ENCODE measurements at regions not wholly inside any gene's neighbourhood (a gene's known extent, or its start where the extent isn't known, plus 50 kb on each side); places are given as distances from the start of the nearest gene placed in this dataset.
"Not testable (repeated sequence)": the region's sequence is repeated elsewhere in the genome, so short reads cannot be mapped to it uniquely, and the experiment has no call there.

GRCh38 chr2:47964277-47964676 is 58.0 kb upstream of the FBXO11 start:
- DNase-seq (ENCODE audit: low read depth in 2 of 2), result no peak

GRCh38 chr2:47964722-47965434 is 58.6 kb upstream of the FBXO11 start:
- no peak for DNase-seq (ENCODE audit: low read depth in 2 of 2)

GRCh38 chr2:47976728-47977127 is 70.4 kb upstream of the FBXO11 start:
- DNase-seq (ENCODE audit: low read depth in 2 of 2), result not testable (repeated sequence)

GRCh38 chr2:47984041-47984440 is 77.7 kb upstream of the FBXO11 start:
- no peak for DNase-seq (ENCODE audit: low read depth in 2 of 2)

GRCh38 chr2:47990503-47990902 is 84.2 kb upstream of the FBXO11 start:
- no peak for DNase-seq (ENCODE audit: low read depth in 2 of 2)

GRCh38 chr2:47992671-47993070 is 86.4 kb upstream of the FBXO11 start:
- DNase-seq (ENCODE audit: low read depth in 2 of 2), result no peak

- no peak for DNase-seq (ENCODE audit: low read depth in 2 of 2)
Observed at GRCh38 chr2:47996808-47997207, 90.5 kb upstream of the FBXO11 start.

GRCh38 chr2:47999512-47999911 is 93.2 kb upstream of the FBXO11 start:
- no peak for DNase-seq (ENCODE audit: low read depth in 2 of 2)

- DNase-seq (ENCODE audit: low read depth in 2 of 2), result no peak
Observed at GRCh38 chr2:48001498-48001897, 95.2 kb upstream of the FBXO11 start.

GRCh38 chr2:48006094-48006493 is 99.8 kb upstream of the FBXO11 start:
- DNase-seq (ENCODE audit: low read depth in 2 of 2), result no peak

GRCh38 chr2:48007699-48008268 is 101.5 kb upstream of the FBXO11 start:
- no peak for DNase-seq (ENCODE audit: low read depth in 2 of 2)

GRCh38 chr2:48009256-48009655 is 103.0 kb upstream of the FBXO11 start:
- no peak for DNase-seq (ENCODE audit: low read depth in 2 of 2)

GRCh38 chr2:48015421-48015820 is 109.1 kb upstream of the FBXO11 start:
- no peak for DNase-seq (ENCODE audit: low read depth in 2 of 2)

- no peak for DNase-seq (ENCODE audit: low read depth in 2 of 2)
Observed at GRCh38 chr2:48016225-48017019, 110.1 kb upstream of the FBXO11 start.

- no peak for DNase-seq (ENCODE audit: low read depth in 2 of 2)
Observed at GRCh38 chr2:48017136-48017535, 110.8 kb upstream of the FBXO11 start.

GRCh38 chr2:48018480-48018879 is 112.2 kb upstream of the FBXO11 start:
- no peak for DNase-seq (ENCODE audit: low read depth in 2 of 2)

- no peak for DNase-seq (ENCODE audit: low read depth in 2 of 2)
Observed at GRCh38 chr2:48026865-48027264, 120.6 kb upstream of the FBXO11 start.

- DNase-seq (ENCODE audit: low read depth in 2 of 2), result no peak
Observed at GRCh38 chr2:48032765-48033164, 126.5 kb upstream of the FBXO11 start.

- no peak for DNase-seq (ENCODE audit: low read depth in 2 of 2)
Observed at GRCh38 chr2:48034295-48034694, 128.0 kb upstream of the FBXO11 start.

- DNase-seq (ENCODE audit: low read depth in 2 of 2), result no peak
Observed at GRCh38 chr2:48036312-48036711, 130.0 kb upstream of the FBXO11 start.

GRCh38 chr2:48039209-48039990 is 133.1 kb upstream of the FBXO11 start:
- no peak for DNase-seq (ENCODE audit: low read depth in 2 of 2)

- DNase-seq (ENCODE audit: low read depth in 2 of 2), result no peak
Observed at GRCh38 chr2:48043131-48043700, 136.9 kb upstream of the FBXO11 start.
